ENCODE measurements at regions not wholly inside any gene's neighbourhood (a gene's known extent, or its start where the extent isn't known, plus 50 kb on each side); places are given as distances from the start of the nearest gene placed in this dataset.

- TF ChIP-seq, protein P1, sequence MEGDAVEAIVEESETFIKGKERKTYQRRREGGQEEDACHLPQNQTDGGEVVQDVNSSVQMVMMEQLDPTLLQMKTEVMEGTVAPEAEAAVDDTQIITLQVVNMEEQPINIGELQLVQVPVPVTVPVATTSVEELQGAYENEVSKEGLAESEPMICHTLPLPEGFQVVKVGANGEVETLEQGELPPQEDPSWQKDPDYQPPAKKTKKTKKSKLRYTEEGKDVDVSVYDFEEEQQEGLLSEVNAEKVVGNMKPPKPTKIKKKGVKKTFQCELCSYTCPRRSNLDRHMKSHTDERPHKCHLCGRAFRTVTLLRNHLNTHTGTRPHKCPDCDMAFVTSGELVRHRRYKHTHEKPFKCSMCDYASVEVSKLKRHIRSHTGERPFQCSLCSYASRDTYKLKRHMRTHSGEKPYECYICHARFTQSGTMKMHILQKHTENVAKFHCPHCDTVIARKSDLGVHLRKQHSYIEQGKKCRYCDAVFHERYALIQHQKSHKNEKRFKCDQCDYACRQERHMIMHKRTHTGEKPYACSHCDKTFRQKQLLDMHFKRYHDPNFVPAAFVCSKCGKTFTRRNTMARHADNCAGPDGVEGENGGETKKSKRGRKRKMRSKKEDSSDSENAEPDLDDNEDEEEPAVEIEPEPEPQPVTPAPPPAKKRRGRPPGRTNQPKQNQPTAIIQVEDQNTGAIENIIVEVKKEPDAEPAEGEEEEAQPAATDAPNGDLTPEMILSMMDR (IDR thresholded peaks at IDR 0.05) = no peak
- TF ChIP-seq EP300 (IDR thresholded peaks at IDR 0.05) (no peak), POLR2A (IDR thresholded peaks at IDR 0.05) (no peak)
Measured at GRCh38 chr11:92846491-92847125, 122.8 kb upstream of the MTNR1B start.

Measured in upper lobe of left lung (tissue), 4 donors.